Endodermal cell (in vitro differentiated cells): ENCODE measurements at regions not wholly inside any gene's neighbourhood (a gene's known extent, or its start where the extent isn't known, plus 50 kb on each side); places are given as distances from the start of the nearest gene placed in this dataset.

Experiments
- DNase-seq: peaks from one replicate; pipeline ENCODE4 v3.0.0-alpha.2; 2017
- H3K27ac ChIP-seq: 2 replicates; pipeline ENCODE4 v1.5.1; 2013; ENCODE audit warnings: mild to moderate bottlenecking, low read depth, low read length, moderate library complexity
- H3K27me3 ChIP-seq: 2 replicates; pipeline ENCODE4 v1.6.1; 2013; ENCODE audit warnings: mild to moderate bottlenecking, low read length, moderate library complexity; ENCODE audit not compliant: insufficient read depth, control insufficient read depth, poor library complexity, severe bottlenecking
- H3K36me3 ChIP-seq: 2 replicates; pipeline ENCODE4 v1.7.0; 2013; ENCODE audit warnings: mild to moderate bottlenecking, low read length, moderate library complexity; ENCODE audit not compliant: control insufficient read depth, insufficient read depth
- H3K4me1 ChIP-seq: one replicate; pipeline ENCODE4 v1.7.0; 2013; ENCODE audit warnings: low read length; ENCODE audit not compliant: control insufficient read depth, insufficient read depth
- H3K4me3 ChIP-seq: 2 replicates; pipeline ENCODE4 v1.5.1; 2013; ENCODE audit warnings: mild to moderate bottlenecking, low read length, moderate library complexity
- H3K9ac ChIP-seq: 2 replicates; pipeline ENCODE4 v1.6.1; 2013; ENCODE audit warnings: mild to moderate bottlenecking, low read length, moderate library complexity; ENCODE audit not compliant: poor library complexity, severe bottlenecking; ENCODE audit errors: extremely low read depth
- H3K9me3 ChIP-seq: 2 replicates; pipeline ENCODE4 v1.6.1; 2013; ENCODE audit warnings: mild to moderate bottlenecking, low read length, moderate library complexity; ENCODE audit not compliant: control insufficient read depth
- H3K27ac Mint-ChIP-seq: 2 replicates; pipeline ENCODE4 v1.8.0; 2020; ENCODE audit warnings: mixed read lengths
- H3K27me3 Mint-ChIP-seq: 2 replicates; pipeline ENCODE4 v1.8.0; 2021; ENCODE audit warnings: mild to moderate bottlenecking, mixed read lengths; ENCODE audit not compliant: insufficient read depth
- H3K36me3 Mint-ChIP-seq: 2 replicates; pipeline ENCODE4 v1.8.0; 2020; ENCODE audit warnings: low read depth, mixed read lengths
- H3K4me1 Mint-ChIP-seq: 2 replicates; pipeline ENCODE4 v1.8.0; 2020; ENCODE audit warnings: mixed read lengths
- H3K4me3 Mint-ChIP-seq: 2 replicates; pipeline ENCODE4 v1.8.0; 2020; ENCODE audit warnings: mild to moderate bottlenecking, moderate library complexity, mixed read lengths
- H3K9me3 Mint-ChIP-seq: 2 replicates; pipeline ENCODE4 v1.8.0; 2020; ENCODE audit warnings: mild to moderate bottlenecking, mixed read lengths
- CTCF ChIP-seq: fragments of 200-600 bp; sonication (generic); conservative IDR thresholded peaks from 2 replicates; pipeline ENCODE4 v1.5.0; 2021; ENCODE audit warnings: antibody characterized with exemption, mild to moderate bottlenecking
- WGBS, 2 experiments: methylation state at CpG; one replicate each; pipeline versions ENCODE4 v1.1.5 to v1.1.7; 2013; ENCODE audit warnings: missing lambda C conversion rate in 2 of 2, mixed read lengths in 1 of 2; ENCODE audit not compliant: insufficient coverage in 1 of 2, insufficient read length in 1 of 2; 5-methylcytosine and 5-hydroxymethylcytosine counted together

DNA sequence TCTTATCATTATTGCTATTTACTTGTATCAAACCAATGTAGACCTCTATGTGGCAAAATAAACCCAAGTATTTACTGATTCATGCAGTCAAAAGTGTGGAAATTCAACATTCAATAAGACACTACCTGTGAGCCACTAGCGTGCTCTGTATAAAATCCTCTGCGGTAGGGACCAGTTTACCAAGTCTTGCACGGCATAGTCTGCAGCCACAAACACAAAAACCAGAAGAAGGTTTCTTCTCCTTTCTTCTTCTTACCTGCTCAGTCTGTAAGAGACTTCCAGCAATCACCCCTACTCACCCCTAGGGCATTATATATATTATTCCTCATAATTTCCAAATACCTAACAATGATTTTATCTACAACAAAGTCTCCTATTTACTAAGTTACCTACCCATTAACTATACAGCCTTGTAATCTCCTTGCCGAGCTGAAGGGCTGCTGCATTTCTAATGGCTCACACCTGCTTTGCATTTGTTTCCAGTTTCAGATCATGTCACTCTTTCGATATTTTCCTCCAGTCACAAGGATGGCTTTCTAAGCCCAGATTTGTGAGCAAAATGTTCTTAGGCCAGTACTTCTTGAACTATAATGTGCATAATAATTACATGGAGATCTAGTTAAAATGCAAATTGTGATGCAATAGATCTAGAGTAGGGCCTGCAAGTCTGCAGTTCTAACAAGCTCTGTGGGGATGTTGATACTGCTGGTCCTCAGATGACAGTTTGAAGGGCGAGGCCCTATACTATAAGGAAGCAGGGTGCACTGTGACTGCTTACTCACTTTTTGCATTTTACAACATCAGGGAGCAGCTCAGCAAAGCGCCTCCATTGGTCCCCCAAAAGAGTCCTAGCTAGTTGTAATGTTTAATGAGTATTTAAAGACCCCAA is 191.9 kb upstream of the DDI1 start:
- H3K27ac Mint-ChIP-seq, result no peak overlapping the region
- peaks cover 6% of the 10 kb centered on the region for H3K4me1 Mint-ChIP-seq
- H3K27me3 Mint-ChIP-seq, result no peaks in the 10 kb centered on the region
- no peaks in the 10 kb centered on the region for H3K9me3 ChIP-seq
- H3K9ac ChIP-seq, result no peak overlapping the region
- no peaks in the 10 kb centered on the region for H3K27me3 ChIP-seq
- H3K4me3 ChIP-seq, result no peak overlapping the region
- no peaks in the 10 kb centered on the region for H3K9me3 Mint-ChIP-seq
- 84 to 89% methylated on average over 5 to 7 of the region's 7 CpGs for WGBS, 2 experiments
- no peak for DNase-seq
- TF ChIP-seq CTCF, result no peak
- H3K4me3 Mint-ChIP-seq, result no peak overlapping the region
- no peak overlapping the region for H3K27ac ChIP-seq
- H3K36me3 ChIP-seq, result no peaks in the 10 kb centered on the region
- H3K4me1 ChIP-seq, result no peaks in the 10 kb centered on the region
- H3K36me3 Mint-ChIP-seq, result no peaks in the 10 kb centered on the region

DNA sequence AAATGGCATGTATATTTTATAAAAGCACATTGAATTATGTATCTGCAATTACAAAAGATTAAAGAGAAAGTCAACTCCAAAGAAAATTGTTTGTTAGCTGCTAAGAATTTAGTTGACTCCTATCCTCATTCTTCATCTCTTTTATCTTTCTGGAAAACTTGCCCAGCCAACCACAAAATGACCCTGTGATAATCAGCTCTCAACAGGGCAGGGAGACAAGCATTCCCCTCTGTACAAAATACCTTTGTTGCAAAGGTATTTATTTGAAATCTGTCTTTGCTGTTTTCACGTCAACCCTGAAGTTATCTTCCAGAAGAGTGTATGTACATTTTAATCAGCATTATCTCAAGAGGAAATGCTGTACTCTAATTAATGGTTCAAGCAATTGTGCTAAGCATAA is 191.1 kb upstream of the DDI1 start:
- Histone ChIP-seq H3K36me3 (no peaks in the 10 kb centered on the region), H3K27ac (no peak overlapping the region), H3K4me3 (no peak overlapping the region), H3K27me3 (no peaks in the 10 kb centered on the region), H3K4me1 (no peaks in the 10 kb centered on the region), H3K9me3 (no peaks in the 10 kb centered on the region), H3K9ac (no peak overlapping the region)
- no peak overlapping the region for H3K4me3 Mint-ChIP-seq
- H3K9me3 Mint-ChIP-seq, result no peaks in the 10 kb centered on the region
- no peak for TF ChIP-seq CTCF
- peaks cover 6% of the 10 kb centered on the region for H3K4me1 Mint-ChIP-seq
- H3K36me3 Mint-ChIP-seq, result no peaks in the 10 kb centered on the region
- H3K27me3 Mint-ChIP-seq, result no peaks in the 10 kb centered on the region
- 100% methylated on average over 1 of the region's 1 CpG; no CpG with 5 or more reads in 1 of the 2 experiments for WGBS, 2 experiments
- no peak overlapping the region for H3K27ac Mint-ChIP-seq
- DNase-seq, result no peak

- Mint-ChIP-seq H3K36me3 (no peaks in the 10 kb centered on the region), H3K4me1 (peaks cover 3% of the 10 kb centered on the region), H3K4me3 (no peak overlapping the region), H3K9me3 (no peaks in the 10 kb centered on the region), H3K27ac (no peak overlapping the region), H3K27me3 (no peaks in the 10 kb centered on the region)
- no peak for TF ChIP-seq CTCF
- no peaks in the 10 kb centered on the region for H3K27me3 ChIP-seq
- no peak overlapping the region for H3K9ac ChIP-seq
- H3K9me3 ChIP-seq, result no peaks in the 10 kb centered on the region
- no peak for DNase-seq
- H3K36me3 ChIP-seq, result no peaks in the 10 kb centered on the region
- WGBS, 2 experiments, result 92 to 96% methylated on average over 2 to 5 of the region's 5 CpGs
- no peak overlapping the region for H3K4me3 ChIP-seq
- H3K4me1 ChIP-seq, result no peaks in the 10 kb centered on the region
- no peak overlapping the region for H3K27ac ChIP-seq
These were observed 187.8 kb upstream of the DDI1 start for GRCh38 chr11:103848686-103849085.
